Parathyroid adenoma (tissue), 2 donors: ENCODE measurements at regions not wholly inside any gene's neighbourhood (a gene's known extent, or its start where the extent isn't known, plus 50 kb on each side); places are given as distances from the start of the nearest gene placed in this dataset.

Experiments used
- H2AFZ ChIP-seq: fragments of 300-600 bp; sonication (generic); one replicate; pipeline ENCODE4 v1.7.0; 2017; ENCODE audit warnings: antibody characterized with exemption, mild to moderate bottlenecking
- H3K27ac ChIP-seq: fragments of 300-600 bp; sonication (generic); one replicate; pipeline ENCODE4 v1.7.0; 2017
- H3K27me3 ChIP-seq: fragments of 300-600 bp; sonication (generic); one replicate; pipeline ENCODE4 v1.7.0; 2017; ENCODE audit warnings: low read length; ENCODE audit not compliant: control insufficient read depth, insufficient read depth
- H3K36me3 ChIP-seq: fragments of 300-600 bp; sonication (generic); one replicate; pipeline ENCODE4 v1.7.0; 2017; ENCODE audit warnings: low read length; ENCODE audit not compliant: control insufficient read depth, insufficient read depth
- H3K4me1 ChIP-seq: fragments of 300-600 bp; sonication (generic); one replicate; pipeline ENCODE4 v1.7.0; 2017; ENCODE audit warnings: control low read depth
- H3K4me2 ChIP-seq: fragments of 300-600 bp; sonication (generic); one replicate; pipeline ENCODE4 v1.7.0; 2017; ENCODE audit warnings: low read length
- H3K4me3 ChIP-seq: fragments of 300-600 bp; sonication (generic); one replicate; pipeline ENCODE4 v1.7.0; 2017; ENCODE audit warnings: low read depth, low read length
- H3K79me2 ChIP-seq: fragments of 300-600 bp; sonication (generic); one replicate; pipeline ENCODE4 v1.7.0; 2017; ENCODE audit warnings: control low read depth
- H3K9ac ChIP-seq: fragments of 300-600 bp; sonication (generic); one replicate; pipeline ENCODE4 v1.7.0; 2017; ENCODE audit warnings: mild to moderate bottlenecking
- H3K9me3 ChIP-seq: fragments of 300-600 bp; sonication (generic); one replicate; pipeline ENCODE4 v1.7.0; 2017; ENCODE audit warnings: low read length; ENCODE audit not compliant: control insufficient read depth
- CTCF ChIP-seq: fragments of 300-600 bp; sonication (generic); IDR thresholded peaks from one replicate; pipeline ENCODE4 v1.7.0; 2017; ENCODE audit warnings: antibody characterized with exemption, mild to moderate bottlenecking
- donor health status: primary hyperparathyroidism.

- H3K27me3 ChIP-seq = no peaks in the 10 kb centered on the region
- H3K9ac ChIP-seq = no peak overlapping the region
- no peaks in the 10 kb centered on the region for H3K79me2 ChIP-seq
- H3K4me2 ChIP-seq = no peak overlapping the region
- no peaks in the 10 kb centered on the region for H3K4me1 ChIP-seq
- H2AFZ ChIP-seq = no peak overlapping the region
- no peak overlapping the region for H3K4me3 ChIP-seq
- no peak overlapping the region for H3K27ac ChIP-seq
- no peaks in the 10 kb centered on the region for H3K9me3 ChIP-seq
- H3K36me3 ChIP-seq = no peaks in the 10 kb centered on the region
- no peak for TF ChIP-seq CTCF
Measured at GRCh38 chr1:219731771-219732170, 118.9 kb upstream of the ZC3H11B start.

DNA sequence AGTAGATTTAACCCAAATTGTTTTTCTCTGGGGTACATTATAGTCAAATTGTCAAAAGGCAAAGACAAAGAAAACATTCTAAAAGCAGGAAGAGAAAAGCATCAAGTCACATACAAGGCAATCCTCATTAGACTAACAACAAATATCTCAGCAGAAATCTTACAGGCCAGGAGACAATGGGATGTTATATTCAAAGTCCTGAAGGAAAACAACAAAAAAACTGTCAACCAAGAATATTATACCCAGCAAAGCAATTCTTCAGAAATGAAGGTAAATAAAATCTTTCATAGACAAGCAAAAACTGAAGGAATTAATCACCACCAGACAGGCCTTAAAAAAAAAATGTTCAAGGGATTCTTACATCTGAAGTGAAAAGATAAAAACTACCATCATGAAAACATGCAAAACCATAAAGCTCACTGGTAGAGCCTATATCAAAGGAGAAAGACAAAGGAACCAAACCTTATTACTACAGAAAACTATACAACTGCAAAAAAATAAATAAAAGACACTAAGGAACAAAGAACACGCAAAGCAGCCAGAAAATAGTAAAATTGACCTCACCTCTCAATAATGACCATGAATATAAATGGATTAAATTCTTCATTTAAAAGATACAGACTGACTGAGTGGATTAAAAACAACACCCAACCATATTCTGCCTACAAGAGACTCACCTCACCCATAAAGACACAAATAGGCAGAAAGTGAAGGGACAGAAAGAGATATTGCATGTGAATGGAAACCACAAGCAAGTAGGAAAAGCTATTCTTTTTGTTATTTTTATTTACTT, 113.8 kb upstream of the ZC3H11B start:
- no peak for TF ChIP-seq CTCF
- Histone ChIP-seq H3K9ac (no peak overlapping the region), H2AFZ (no peak overlapping the region), H3K36me3 (no peaks in the 10 kb centered on the region), H3K9me3 (no peaks in the 10 kb centered on the region), H3K79me2 (no peaks in the 10 kb centered on the region), H3K4me1 (no peaks in the 10 kb centered on the region), H3K27ac (no peak overlapping the region), H3K27me3 (no peaks in the 10 kb centered on the region), H3K4me3 (no peak overlapping the region), H3K4me2 (no peak overlapping the region)

DNA sequence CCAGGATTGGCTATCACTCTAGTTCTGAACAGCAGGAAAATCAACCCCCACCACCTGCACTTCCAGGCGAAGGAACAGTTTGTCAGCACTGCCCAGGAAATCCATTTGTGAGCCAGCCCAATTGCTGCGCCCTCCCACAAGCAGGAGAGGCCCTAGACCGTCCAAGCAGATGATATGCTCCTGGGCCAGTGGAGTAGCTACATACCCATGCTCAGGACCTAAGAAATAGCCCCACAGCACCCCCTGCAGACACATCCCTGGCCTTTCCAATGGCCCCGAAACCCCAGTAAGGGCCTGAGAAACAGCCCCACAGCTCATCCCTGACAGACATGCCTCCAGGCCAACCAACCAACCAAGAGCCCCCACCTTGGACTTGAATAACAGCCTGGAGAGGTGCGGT, 111.5 kb upstream of the ZC3H11B start:
- Histone ChIP-seq H3K79me2 (no peaks in the 10 kb centered on the region), H3K4me1 (no peaks in the 10 kb centered on the region), H3K36me3 (no peaks in the 10 kb centered on the region), H3K9me3 (no peaks in the 10 kb centered on the region), H3K4me2 (no peak overlapping the region), H2AFZ (no peak overlapping the region), H3K27ac (no peak overlapping the region), H3K9ac (no peak overlapping the region), H3K4me3 (no peak overlapping the region), H3K27me3 (no peaks in the 10 kb centered on the region)
- no peak for TF ChIP-seq CTCF

- H3K9me3 ChIP-seq = no peaks in the 10 kb centered on the region
- no peaks in the 10 kb centered on the region for H3K27me3 ChIP-seq
- no peak overlapping the region for H3K4me3 ChIP-seq
- no peak overlapping the region for H3K27ac ChIP-seq
- TF ChIP-seq CTCF = no peak
- H3K36me3 ChIP-seq = no peaks in the 10 kb centered on the region
- H3K9ac ChIP-seq = no peak overlapping the region
- no peaks in the 10 kb centered on the region for H3K4me1 ChIP-seq
- no peak overlapping the region for H2AFZ ChIP-seq
- H3K4me2 ChIP-seq = no peak overlapping the region
- H3K79me2 ChIP-seq = no peaks in the 10 kb centered on the region
Measured at GRCh38 chr1:219717536-219717935, 104.6 kb upstream of the ZC3H11B start.

GRCh38 chr1:219716611-219717114, 103.8 kb upstream of the ZC3H11B start:
- Histone ChIP-seq H3K27me3 (no peaks in the 10 kb centered on the region), H2AFZ (no peak overlapping the region), H3K27ac (no peak overlapping the region), H3K4me2 (no peak overlapping the region), H3K9ac (no peak overlapping the region), H3K4me1 (no peaks in the 10 kb centered on the region), H3K36me3 (no peaks in the 10 kb centered on the region), H3K4me3 (no peak overlapping the region), H3K79me2 (no peaks in the 10 kb centered on the region), H3K9me3 (no peaks in the 10 kb centered on the region)
- no peak for TF ChIP-seq CTCF
